K562 (cell line): ENCODE measurements at regions not wholly inside any gene's neighbourhood (a gene's known extent, or its start where the extent isn't known, plus 50 kb on each side); places are given as distances from the start of the nearest gene placed in this dataset.
A peak's percentile ranks its signal among the peaks of the same experiment; 100 is the strongest.

Source experiments
- ARHGAP35 ChIP-seq: fragments of 450-650 bp; IDR thresholded peaks from 2 replicates; pipeline ENCODE4 v1.6.1; 2018; ENCODE audit not compliant: partially characterized antibody
- BRD9 ChIP-seq: fragments of 450-650 bp; IDR thresholded peaks from 2 replicates; pipeline ENCODE4 v1.6.1; 2018; ENCODE audit warnings: low read depth; ENCODE audit not compliant: partially characterized antibody
- CAMTA2 ChIP-seq: fragments of 250-450 bp; sonication (Bioruptor Pico); conservative IDR thresholded peaks from 2 replicates; pipeline ENCODE4 v1.5.1; 2022
- E2F3 ChIP-seq: fragments of 250-450 bp; sonication (Bioruptor Pico); IDR thresholded peaks from 2 replicates; pipeline ENCODE4 v1.4.0; 2020; ENCODE audit warnings: mild to moderate bottlenecking
- EHMT2 ChIP-seq: fragments of 450-650 bp; IDR thresholded peaks from 2 replicates; pipeline ENCODE4 v1.6.1; 2018; ENCODE audit warnings: antibody characterized with exemption
- HEY1 ChIP-seq: fragments of 250-450 bp; sonication (Bioruptor Pico); IDR thresholded peaks from 2 replicates; pipeline ENCODE4 v1.5.0; 2020; ENCODE audit warnings: mild to moderate bottlenecking, moderate library complexity, borderline replicate concordance
- HMG20A ChIP-seq: fragments of 450-650 bp; formaldehyde crosslinking; conservative IDR thresholded peaks from 2 replicates; pipeline ENCODE4 v1.4.0; 2020; ENCODE audit warnings: mild to moderate bottlenecking, mixed read lengths
- KAT7 ChIP-seq: sonication (generic); formaldehyde crosslinking; IDR thresholded peaks from 2 replicates; pipeline ENCODE4 v1.8.0; 2022; ENCODE audit warnings: missing genetic modification reagents, mild to moderate bottlenecking, borderline replicate concordance
- KDM1A ChIP-seq, 2 experiments: fragments of 450-650 bp; IDR thresholded peaks; 2 replicates each; pipeline ENCODE4 v1.6.1; 2016; ENCODE audit warnings: mild to moderate bottlenecking in 2 of 2
- MTF1 ChIP-seq: fragments of 250-450 bp; sonication (Bioruptor Pico); IDR thresholded peaks from 2 replicates; pipeline ENCODE4 v1.9.0; 2021; ENCODE audit warnings: moderate library complexity, mild to moderate bottlenecking, inconsistent platforms, borderline replicate concordance
- MYC ChIP-seq, 2 experiments: fragments of 250-450 bp in 1 of 2; sonication (Bioruptor Pico) in 1 of 2; IDR thresholded peaks; 2 replicates each; pipeline versions ENCODE4 v1.5.1 to v1.6.1; 2012 to 2021; ENCODE audit warnings: low read depth in 2 of 2, borderline replicate concordance in 1 of 2, improper control_type of control experiment in 1 of 2, low read length in 1 of 2, mild to moderate bottlenecking in 1 of 2, moderate library complexity in 1 of 2
- PRMT5 ChIP-seq: sonication (generic); formaldehyde crosslinking; IDR thresholded peaks from 2 replicates; pipeline ENCODE4 v1.5.0; 2020; ENCODE audit warnings: missing genetic modification reagents
- RBFOX2 ChIP-seq: fragments of 200-400 bp; formaldehyde crosslinking; IDR thresholded peaks from 2 replicates; pipeline ENCODE4 v1.6.1; 2017; ENCODE audit warnings: low read depth, mild to moderate bottlenecking, low read length, moderate library complexity
- RBM22 ChIP-seq: fragments of 200-400 bp; formaldehyde crosslinking; IDR thresholded peaks from 2 replicates; pipeline ENCODE4 v1.6.1; 2018; ENCODE audit warnings: low read length, low read depth; ENCODE audit not compliant: poor library complexity, severe bottlenecking
- RHOXF2B ChIP-seq: fragments of 250-450 bp; sonication (Bioruptor Pico); conservative IDR thresholded peaks from 2 replicates; pipeline ENCODE4 v1.5.1; 2021
- SMAD3 ChIP-seq: fragments of 450-650 bp; formaldehyde crosslinking; conservative IDR thresholded peaks from 2 replicates; pipeline ENCODE4 v1.4.0; 2020; ENCODE audit warnings: mild to moderate bottlenecking
- SP1 ChIP-seq: sonication (generic); formaldehyde crosslinking; IDR thresholded peaks from 2 replicates; pipeline ENCODE4 v1.8.1; 2022; ENCODE audit warnings: mild to moderate bottlenecking, missing genetic modification reagents
- SREBF1 ChIP-seq: fragments of 150-350 bp; IDR thresholded peaks from 2 replicates; pipeline ENCODE4 v1.6.1; 2014; ENCODE audit warnings: antibody characterized with exemption, low read depth, low read length, borderline replicate concordance
- TAF1 ChIP-seq: IDR thresholded peaks from 2 replicates; pipeline ENCODE4 v1.6.1; 2011; ENCODE audit warnings: mild to moderate bottlenecking, low read length, moderate library complexity; ENCODE audit not compliant: insufficient read depth, control insufficient read depth, severe bottlenecking; ENCODE audit errors: extremely low read depth
- TSC22D4 ChIP-seq: fragments of 450-650 bp; IDR thresholded peaks from 2 replicates; pipeline ENCODE4 v1.6.1; 2016; ENCODE audit warnings: missing genetic modification characterization, missing biosample characterization, control low read depth
- XRCC3 ChIP-seq: fragments of 450-650 bp; IDR thresholded peaks from 2 replicates; pipeline ENCODE4 v1.6.1; 2017; ENCODE audit warnings: mild to moderate bottlenecking, moderate library complexity
- ZBTB7A ChIP-seq: IDR thresholded peaks from 2 replicates; pipeline ENCODE4 v1.6.1; 2011; ENCODE audit warnings: low read depth, mild to moderate bottlenecking, low read length, moderate library complexity, borderline replicate concordance; ENCODE audit not compliant: control insufficient read depth
- ZC3H8 ChIP-seq: fragments of 450-650 bp; IDR thresholded peaks from 2 replicates; pipeline ENCODE4 v1.6.1; 2017
- ZFP30 ChIP-seq: fragments of 250-450 bp; sonication (Bioruptor Pico); IDR thresholded peaks from 2 replicates; pipeline ENCODE4 v1.8.0; 2022; ENCODE audit warnings: moderate library complexity, mild to moderate bottlenecking, inconsistent platforms, borderline replicate concordance
- ZNF507 ChIP-seq: conservative IDR thresholded peaks from 2 replicates; pipeline ENCODE4 v1.6.1; 2017; ENCODE audit warnings: missing genetic modification characterization, missing compliant biosample characterization
- TF ChIP-seq, protein P1 (sequence below): fragments of 250-450 bp; sonication (Bioruptor Pico); IDR thresholded peaks from 2 replicates; pipeline ENCODE4 v1.4.0; 2020; ENCODE audit warnings: mild to moderate bottlenecking, moderate library complexity, borderline replicate concordance
- TF ChIP-seq, protein P2 (sequence below): sonication (generic); formaldehyde crosslinking; IDR thresholded peaks from 2 replicates; pipeline ENCODE4 v1.8.1; 2022; ENCODE audit warnings: missing genetic modification reagents

DNA sequence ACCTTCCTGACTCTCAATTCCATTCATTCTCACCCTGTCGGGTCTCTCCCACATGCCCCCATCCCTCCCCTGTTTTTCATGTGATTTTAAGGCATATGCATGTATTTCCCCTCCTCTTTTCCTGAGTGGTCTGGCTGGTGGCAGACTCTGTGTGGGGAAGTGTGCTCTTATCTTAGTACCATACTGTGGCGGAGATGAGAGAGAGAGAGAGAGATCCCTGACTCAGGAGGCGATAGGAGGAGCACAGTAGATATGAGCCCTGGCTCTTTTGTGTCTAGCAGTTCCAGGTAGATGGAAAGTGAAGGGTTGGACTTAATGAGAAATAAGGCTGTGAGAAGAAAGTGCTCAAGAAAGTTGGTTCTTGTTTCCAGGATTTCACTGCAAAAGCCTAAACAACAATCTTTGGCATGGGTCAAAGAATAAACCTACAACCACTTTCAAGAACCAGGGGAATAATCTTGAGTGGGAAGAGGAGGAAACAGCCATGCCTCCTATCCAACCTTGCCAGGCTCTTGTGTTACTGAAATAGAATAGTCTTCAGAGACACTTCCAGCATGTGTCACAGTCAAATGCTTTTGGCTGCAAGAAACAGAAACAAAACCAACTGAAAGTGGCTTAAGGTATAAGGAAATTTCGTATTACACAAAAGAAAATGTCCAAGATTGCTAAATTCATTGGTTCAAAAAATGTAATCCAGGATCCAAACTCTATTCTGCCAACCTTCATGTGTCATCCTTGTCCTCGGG is 123.8 kb upstream of the MYLIP start (continued):
- TF ChIP-seq, protein P1, sequence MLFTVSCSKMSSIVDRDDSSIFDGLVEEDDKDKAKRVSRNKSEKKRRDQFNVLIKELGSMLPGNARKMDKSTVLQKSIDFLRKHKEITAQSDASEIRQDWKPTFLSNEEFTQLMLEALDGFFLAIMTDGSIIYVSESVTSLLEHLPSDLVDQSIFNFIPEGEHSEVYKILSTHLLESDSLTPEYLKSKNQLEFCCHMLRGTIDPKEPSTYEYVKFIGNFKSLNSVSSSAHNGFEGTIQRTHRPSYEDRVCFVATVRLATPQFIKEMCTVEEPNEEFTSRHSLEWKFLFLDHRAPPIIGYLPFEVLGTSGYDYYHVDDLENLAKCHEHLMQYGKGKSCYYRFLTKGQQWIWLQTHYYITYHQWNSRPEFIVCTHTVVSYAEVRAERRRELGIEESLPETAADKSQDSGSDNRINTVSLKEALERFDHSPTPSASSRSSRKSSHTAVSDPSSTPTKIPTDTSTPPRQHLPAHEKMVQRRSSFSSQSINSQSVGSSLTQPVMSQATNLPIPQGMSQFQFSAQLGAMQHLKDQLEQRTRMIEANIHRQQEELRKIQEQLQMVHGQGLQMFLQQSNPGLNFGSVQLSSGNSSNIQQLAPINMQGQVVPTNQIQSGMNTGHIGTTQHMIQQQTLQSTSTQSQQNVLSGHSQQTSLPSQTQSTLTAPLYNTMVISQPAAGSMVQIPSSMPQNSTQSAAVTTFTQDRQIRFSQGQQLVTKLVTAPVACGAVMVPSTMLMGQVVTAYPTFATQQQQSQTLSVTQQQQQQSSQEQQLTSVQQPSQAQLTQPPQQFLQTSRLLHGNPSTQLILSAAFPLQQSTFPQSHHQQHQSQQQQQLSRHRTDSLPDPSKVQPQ: no peak
- no peak for TF ChIP-seq ZC3H8
- TF ChIP-seq ZNF507 (tag): no peak
- TF ChIP-seq RBFOX2: no peak
- no peak for TF ChIP-seq PRMT5 (CRISPR knock-in tag)
- no peak for TF ChIP-seq SREBF1
- no peak for TF ChIP-seq SMAD3
- TF ChIP-seq HMG20A (CRISPR knock-in tag): no peak
- TF ChIP-seq E2F3 (CRISPR knock-in tag): no peak
- TF ChIP-seq XRCC3: no peak
- TF ChIP-seq ZBTB7A: no peak
- no peak for TF ChIP-seq MTF1
- no peak for TF ChIP-seq ZFP30
- peak; percentile 72 for TF ChIP-seq MYC (IDR thresholded peaks at IDR 0.05; ENCODE audit: low read depth, low read length)
- TF ChIP-seq MYC (CRISPR knock-in tag; IDR thresholded peaks at IDR 0.05; ENCODE audit: borderline replicate concordance, low read depth): no peak
- TF ChIP-seq TAF1: no peak
- TF ChIP-seq SP1 (CRISPR knock-in tag): no peak
- TF ChIP-seq EHMT2: peak; percentile 78
- no peak for TF ChIP-seq RHOXF2B (CRISPR knock-in tag)
- 0 out of 2 replicates have a peak, but pooled peaks have one; percentile 34 for TF ChIP-seq HEY1 (CRISPR knock-in tag)
- TF ChIP-seq, protein P2, sequence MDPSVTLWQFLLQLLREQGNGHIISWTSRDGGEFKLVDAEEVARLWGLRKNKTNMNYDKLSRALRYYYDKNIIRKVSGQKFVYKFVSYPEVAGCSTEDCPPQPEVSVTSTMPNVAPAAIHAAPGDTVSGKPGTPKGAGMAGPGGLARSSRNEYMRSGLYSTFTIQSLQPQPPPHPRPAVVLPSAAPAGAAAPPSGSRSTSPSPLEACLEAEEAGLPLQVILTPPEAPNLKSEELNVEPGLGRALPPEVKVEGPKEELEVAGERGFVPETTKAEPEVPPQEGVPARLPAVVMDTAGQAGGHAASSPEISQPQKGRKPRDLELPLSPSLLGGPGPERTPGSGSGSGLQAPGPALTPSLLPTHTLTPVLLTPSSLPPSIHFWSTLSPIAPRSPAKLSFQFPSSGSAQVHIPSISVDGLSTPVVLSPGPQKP (CRISPR knock-in tag): no peak
- no peak for TF ChIP-seq TSC22D4 (tag)
- TF ChIP-seq KDM1A (IDR thresholded peaks at IDR 0.05): peak; percentile 34 to 80; a peak in 3 of 4 replicates
- TF ChIP-seq BRD9: peak; percentile 76
- TF ChIP-seq ARHGAP35: no peak
- TF ChIP-seq KAT7: no peak
- TF ChIP-seq CAMTA2: no peak
- TF ChIP-seq RBM22: no peak
